ENCODE measurements at regions not wholly inside any gene's neighbourhood (a gene's known extent, or its start where the extent isn't known, plus 50 kb on each side); places are given as distances from the start of the nearest gene placed in this dataset.

GRCh38 chr18:59054496-59055287 lies 85.0 kb upstream of the SEC11C start (continued):
- no peak for TF ChIP-seq RBBP5 (IDR thresholded peaks at IDR 0.05; ENCODE audit: borderline replicate concordance, low read depth, low read length)
- TF ChIP-seq CREB1 (IDR thresholded peaks at IDR 0.05), result no peak
- no peak for TF ChIP-seq CHD2 (IDR thresholded peaks at IDR 0.05; ENCODE audit: low read length)
- TF ChIP-seq JUN (IDR thresholded peaks at IDR 0.05; ENCODE audit: low read depth, low read length), result no peak
- no peak for TF ChIP-seq CHD7 (IDR thresholded peaks at IDR 0.05; ENCODE audit: insufficient replicate concordance, low read length)
- TF ChIP-seq KDM5A (IDR thresholded peaks at IDR 0.05; ENCODE audit: low read length), result no peak
- TF ChIP-seq JUND (IDR thresholded peaks at IDR 0.05; ENCODE audit: low read length), result no peak
- TF ChIP-seq GTF2F1 (IDR thresholded peaks at IDR 0.05; ENCODE audit: borderline replicate concordance, low read depth, low read length), result no peak
- TF ChIP-seq BRCA1 (IDR thresholded peaks at IDR 0.05; ENCODE audit: low read depth, low read length), result no peak
